CD1c-positive myeloid dendritic cell (primary cell): ENCODE measurements at regions not wholly inside any gene's neighbourhood (a gene's known extent, or its start where the extent isn't known, plus 50 kb on each side); places are given as distances from the start of the nearest gene placed in this dataset.

Experiments used
- DNase-seq: peaks from one replicate; pipeline ENCODE4 v3.0.0-alpha.2; 2016; ENCODE audit errors: extremely low spot score

GRCh38 chr6:148090326-148090725 lies 252.3 kb upstream of the SASH1 start:
- no peak for DNase-seq

DNA sequence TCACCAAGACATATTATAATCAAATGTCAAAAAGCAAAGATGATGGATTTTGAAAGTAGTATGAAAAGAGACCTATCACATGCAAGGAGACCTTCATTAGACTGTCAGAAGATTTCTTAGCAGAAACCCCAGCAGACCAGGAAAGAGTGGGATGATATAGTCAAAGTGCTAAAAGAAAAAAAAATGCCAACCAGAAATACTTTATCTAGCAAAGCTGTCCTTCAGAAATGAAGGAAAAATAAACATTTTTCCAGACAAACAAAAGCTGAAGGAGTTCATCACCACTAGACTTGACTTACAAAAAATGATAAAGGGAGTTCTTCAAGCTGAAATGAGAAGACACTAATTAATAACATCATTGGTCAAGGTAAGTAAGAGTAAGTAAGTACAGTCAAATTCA lies 251.2 kb upstream of the SASH1 start:
- no peak for DNase-seq

- DNase-seq, result no peak
Measured at GRCh38 chr6:148103436-148103835, 239.2 kb upstream of the SASH1 start.

DNA sequence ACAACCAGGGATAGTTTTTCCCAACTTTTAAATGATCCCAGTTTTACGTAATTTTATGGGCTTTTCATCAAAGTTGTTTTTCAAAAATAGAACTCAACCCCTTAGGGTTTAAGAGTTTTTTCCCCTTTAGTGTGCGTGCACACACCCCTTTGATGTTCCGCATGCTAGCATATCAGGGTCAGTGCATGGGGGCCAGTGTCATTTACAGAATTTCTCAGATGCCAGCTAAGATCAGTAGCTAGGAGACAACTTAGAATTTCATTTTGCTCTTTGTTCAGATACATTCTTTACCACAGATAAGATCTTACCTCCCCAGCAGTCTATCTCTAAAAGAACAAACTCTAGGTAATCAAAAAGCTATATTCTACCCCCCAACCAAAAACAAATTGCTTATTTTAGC lies 238.5 kb upstream of the SASH1 start:
- DNase-seq, result no peak

DNA sequence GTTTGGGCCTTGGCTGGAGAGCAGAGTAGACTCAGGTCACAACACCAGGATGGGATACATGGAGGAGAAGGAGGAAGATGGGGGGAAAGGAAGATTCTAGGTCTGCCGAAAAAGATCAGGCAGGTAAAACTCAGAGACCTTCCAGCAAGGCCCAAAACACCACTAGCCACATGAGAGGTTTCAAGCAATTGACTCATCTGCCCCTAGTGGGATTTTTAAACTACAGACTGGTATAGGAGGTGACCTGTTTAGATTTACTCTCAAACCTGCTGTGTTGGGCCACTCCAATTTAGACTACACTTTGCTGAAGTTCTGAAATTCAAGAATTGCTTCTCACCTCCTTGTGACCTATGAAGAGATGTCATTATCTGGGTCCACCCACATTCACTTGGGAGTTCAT lies 236.9 kb upstream of the SASH1 start:
- DNase-seq, result no peak

GRCh38 chr6:148107911-148108310 lies 234.7 kb upstream of the SASH1 start:
- DNase-seq, result no peak

GRCh38 chr6:148109732-148110131 lies 232.9 kb upstream of the SASH1 start:
- no peak for DNase-seq

DNA sequence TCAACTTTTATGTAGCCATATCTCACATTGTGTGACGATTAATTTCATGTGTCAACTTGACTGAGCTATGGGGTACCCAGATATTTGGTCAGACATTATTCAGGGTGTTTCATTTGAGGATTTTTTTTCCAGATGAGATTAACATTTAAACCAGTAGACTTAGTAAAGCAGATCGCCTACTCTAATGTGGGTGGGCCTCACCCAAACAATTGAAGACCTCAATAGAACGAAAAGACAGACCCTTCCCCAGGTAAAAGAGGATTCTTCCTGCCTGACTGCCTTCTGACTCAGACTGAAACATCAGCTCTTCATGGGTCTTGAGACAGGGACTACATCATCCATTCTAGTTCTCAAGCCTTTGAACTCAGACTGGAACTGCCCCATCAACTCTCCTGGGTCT lies 231.7 kb upstream of the SASH1 start:
- no peak for DNase-seq

- DNase-seq, result no peak
Measured at GRCh38 chr6:148112851-148113319, 229.8 kb upstream of the SASH1 start.

GRCh38 chr6:148116001-148116400 lies 226.6 kb upstream of the SASH1 start:
- no peak for DNase-seq

GRCh38 chr6:148118244-148118643 lies 224.4 kb upstream of the SASH1 start:
- no peak for DNase-seq

DNA sequence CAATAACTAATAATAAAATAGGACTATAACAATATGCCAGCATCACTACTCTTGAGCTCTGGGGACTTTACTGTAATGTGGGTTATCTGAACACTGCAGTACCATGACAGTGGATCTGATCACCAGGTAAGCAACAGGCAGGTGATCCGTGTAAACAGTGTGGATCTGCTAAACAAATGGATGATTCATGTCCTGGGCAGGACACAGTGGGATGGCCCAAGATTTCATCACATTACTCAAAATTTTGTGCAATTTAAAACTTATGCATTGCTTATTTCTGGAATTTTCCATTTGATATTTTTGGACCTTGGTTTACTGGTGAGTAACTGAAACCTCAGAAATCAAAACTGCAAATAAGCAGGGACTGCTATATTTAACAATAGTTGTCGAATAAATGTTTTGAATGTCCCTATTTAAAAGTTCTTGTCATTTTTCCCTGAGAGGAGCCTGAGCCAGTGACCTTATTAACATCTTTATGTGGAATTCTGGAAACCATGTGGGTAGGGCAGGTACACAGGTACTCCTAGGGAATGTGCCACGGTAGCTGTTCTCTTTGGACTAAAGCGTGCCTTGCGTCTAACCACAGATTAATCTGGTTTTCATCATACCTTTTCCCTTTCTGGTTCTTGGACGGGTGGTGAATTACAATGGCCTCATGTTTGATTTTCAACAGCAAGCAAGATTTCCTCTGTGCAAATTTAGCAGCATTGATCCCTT lies 214.5 kb upstream of the SASH1 start:
- DNase-seq, result no peak

DNA sequence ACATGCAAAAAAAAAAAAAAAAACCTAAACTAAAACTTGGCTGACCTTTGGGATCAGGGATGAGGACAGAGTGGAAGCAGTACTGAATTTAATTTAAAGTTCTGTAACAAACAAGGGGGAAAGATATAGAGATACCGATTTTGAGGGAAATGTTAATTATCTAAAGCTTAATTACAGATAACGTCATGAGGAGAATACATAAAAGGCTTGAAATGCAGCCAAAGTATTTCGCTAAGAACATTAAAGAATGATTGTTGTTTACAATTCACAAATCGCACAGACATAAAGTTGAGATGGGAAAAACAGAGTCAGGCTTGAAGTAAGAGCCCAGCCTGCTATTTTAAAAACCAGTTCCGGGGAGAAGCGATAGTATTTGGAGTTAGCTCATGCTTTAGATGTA lies 208.0 kb upstream of the SASH1 start:
- DNase-seq, result no peak

- DNase-seq, result no peak
Measured at GRCh38 chr6:148136586-148136985, 206.1 kb upstream of the SASH1 start.

GRCh38 chr6:148137652-148138051 lies 205.0 kb upstream of the SASH1 start:
- DNase-seq, result no peak

DNA sequence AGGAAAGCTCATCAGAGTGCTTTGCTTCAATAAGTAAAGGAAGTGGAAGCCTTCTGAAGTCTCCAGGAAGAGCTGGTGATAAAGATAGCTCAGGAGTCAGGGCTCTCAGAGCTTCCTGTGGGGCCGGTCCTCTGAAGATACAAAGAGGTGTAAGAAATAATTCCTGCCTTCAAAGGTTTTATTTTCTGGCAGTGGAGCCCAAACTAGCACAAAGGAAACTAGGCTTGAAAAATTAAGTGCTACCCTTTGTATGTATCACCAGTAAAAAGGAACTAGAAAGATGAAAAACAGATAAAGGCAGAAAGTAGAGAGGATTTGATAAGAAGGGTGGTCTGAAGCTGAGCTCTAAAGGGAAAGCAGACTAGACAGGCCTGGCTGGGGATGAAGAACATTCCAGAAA lies 204.1 kb upstream of the SASH1 start:
- no peak for DNase-seq

DNA sequence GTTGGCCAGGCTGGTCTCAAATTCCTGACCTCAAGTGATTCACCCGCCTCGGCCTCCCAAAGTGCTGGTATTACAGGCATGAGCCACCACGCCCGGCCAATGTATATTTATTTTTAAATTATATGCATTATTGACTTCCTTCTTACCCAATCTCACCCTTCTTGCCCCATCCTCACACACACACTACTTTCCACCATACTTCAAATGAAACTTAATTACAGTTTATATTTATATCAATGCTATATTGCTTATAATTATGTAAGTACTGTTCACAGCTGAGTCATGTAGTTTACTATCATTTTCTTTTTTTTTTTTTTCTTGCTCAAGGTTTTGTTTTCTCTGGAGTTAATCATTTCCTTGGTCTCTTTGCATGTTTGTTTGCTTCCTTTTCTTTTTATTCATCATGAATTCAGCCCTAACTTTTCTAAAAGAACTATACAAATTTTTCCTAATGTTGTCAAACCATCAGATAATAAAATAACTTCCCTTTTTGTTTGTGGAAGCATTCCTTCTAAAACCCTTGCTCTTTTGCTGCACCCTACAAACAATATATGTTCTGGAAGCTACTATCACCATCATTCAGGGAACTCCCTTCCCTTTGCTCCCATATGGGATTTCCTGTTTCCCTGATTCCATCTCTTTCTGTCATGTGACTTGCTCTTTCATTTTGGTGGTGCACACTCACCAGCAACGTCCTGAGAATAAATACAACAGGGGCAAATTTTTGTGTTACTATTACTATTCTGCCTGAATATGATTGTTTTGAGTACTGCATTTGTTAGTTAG lies 201.7 kb upstream of the SASH1 start:
- DNase-seq, result no peak

DNA sequence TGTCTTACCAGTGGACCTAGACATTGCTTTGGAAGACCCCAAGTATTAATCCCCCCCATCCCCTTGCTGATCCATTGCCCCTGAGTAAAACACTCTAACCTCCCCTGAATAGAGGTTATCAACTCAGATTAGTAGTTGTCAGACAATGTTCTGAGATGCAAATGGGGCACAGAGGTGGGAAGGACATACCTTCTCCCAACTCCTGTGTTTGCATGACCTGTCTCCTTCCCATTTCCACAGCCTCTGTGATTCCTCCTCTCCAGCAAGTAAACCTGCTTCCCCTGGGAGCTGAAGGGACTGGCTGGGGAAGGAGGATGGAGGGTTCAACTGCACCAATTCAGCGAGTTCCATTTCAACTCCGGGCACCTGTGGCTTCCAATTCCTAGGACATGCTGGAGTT lies 199.8 kb upstream of the SASH1 start:
- DNase-seq, result no peak

GRCh38 chr6:148143771-148144170 lies 198.9 kb upstream of the SASH1 start:
- no peak for DNase-seq

- peak; percentile 49 for DNase-seq
Measured at GRCh38 chr6:148144917-148145521, 197.6 kb upstream of the SASH1 start.

DNA sequence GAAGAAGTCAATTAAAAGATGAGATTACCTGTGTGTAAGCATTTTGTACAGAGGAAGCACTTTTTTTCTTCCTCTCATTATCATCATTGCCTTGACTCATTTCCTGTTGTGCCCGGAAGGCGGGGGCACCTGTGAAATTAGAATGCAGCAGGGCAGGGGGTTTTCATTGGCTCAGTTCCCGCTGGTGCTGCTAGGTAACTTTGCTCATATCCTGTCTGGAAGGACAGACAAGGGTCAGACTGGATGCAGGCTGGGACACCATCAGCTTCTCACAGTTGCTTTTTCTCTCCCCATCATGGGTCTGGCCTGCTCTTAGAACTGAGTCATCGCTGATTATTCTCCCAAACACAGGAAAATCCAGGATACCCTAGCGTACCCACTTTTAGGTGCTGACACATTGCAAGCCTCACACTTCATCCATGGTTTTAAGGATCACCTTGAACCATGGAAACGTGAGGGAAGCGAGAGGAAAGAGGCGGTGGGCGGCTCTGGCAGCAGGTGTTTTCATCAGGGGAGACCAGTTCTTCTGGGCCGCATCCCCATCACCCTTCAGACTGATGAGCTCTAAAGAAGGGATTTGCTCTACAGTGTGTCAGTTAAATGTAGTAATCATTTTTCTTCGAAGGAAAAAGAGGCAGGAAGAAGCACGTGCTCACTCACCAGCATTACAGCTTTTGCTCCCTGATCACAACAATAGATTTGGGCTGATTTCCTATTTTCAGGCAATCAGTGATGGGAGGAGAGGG lies 195.7 kb upstream of the SASH1 start:
- no peak for DNase-seq

DNA sequence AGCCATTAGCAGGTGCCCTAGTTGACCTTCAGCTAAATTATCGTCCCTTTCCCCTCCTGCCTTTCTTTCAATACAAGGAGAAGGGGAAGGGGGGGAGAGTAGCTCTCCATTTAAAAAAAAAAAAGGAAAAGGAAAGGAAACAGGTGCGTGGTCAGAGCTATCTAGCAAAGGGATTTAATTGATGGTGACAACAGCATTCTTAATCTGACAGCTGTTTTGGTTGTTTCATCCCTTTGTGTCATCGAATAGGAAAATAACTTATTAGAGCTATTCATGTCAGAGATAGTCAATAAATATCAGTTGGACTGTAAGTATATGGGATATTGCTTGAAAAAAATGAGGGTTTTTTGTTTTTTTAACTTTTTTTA lies 195.2 kb upstream of the SASH1 start:
- no peak for DNase-seq
